ENCODE measurements at regions not wholly inside any gene's neighbourhood (a gene's known extent, or its start where the extent isn't known, plus 50 kb on each side); places are given as distances from the start of the nearest gene placed in this dataset.

DNA sequence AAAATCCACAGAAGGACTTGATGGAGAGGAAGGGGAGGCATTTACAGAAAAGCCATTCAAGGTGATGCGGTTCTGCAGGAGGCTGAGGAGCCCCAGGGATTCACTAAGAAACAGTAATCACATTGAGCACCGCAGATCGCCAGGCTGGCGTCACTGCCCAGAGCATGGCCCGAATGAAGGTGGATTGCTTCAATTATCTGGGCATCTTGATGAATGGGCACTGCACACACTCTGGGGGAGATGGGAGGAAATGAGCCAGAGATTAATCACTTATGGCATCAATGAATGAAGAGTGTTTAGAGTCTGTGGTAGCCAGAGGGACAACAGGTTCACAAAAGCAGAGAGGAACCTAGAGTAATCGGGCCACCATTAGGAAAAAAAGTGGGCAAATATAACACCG, 292.1 kb downstream of the ZEB1 start:
- Histone ChIP-seq H3K4me2 (ENCODE audit: low read length) (no peak overlapping the region), H3K4me3 (ENCODE audit: insufficient read depth, low read depth, low read length) (no peak overlapping the region), H2AFZ (ENCODE audit: low read depth, low read length) (no peak overlapping the region), H3K9me3 (ENCODE audit: insufficient read depth, low read depth, low read length) (no peaks in the 10 kb centered on the region), H3K79me2 (ENCODE audit: insufficient read depth, low read length) (no peaks in the 10 kb centered on the region), H3K4me1 (ENCODE audit: insufficient read depth, low read length) (no peaks in the 10 kb centered on the region), H4K20me1 (ENCODE audit: insufficient read depth, low read length) (no peaks in the 10 kb centered on the region), H3K27me3 (ENCODE audit: insufficient read depth, low read length) (no peaks in the 10 kb centered on the region), H3K27ac (ENCODE audit: low read depth, low read length) (no peak overlapping the region), H3K36me3 (ENCODE audit: insufficient read depth, low read length) (no peaks in the 10 kb centered on the region), H3K9ac (ENCODE audit: low read length) (no peak overlapping the region)
- FAIRE-seq (no peak), DNase-seq (ENCODE audit: low read depth) (no peak)
- Mint-ChIP-seq H3K27ac (ENCODE audit: unreplicated experiment) (no peak overlapping the region), H3K36me3 (ENCODE audit: low read depth, unreplicated experiment) (no peaks in the 10 kb centered on the region), H3K4me1 (ENCODE audit: low read depth, unreplicated experiment) (no peaks in the 10 kb centered on the region), H3K27me3 (ENCODE audit: low read depth, unreplicated experiment) (peaks cover 7% of the 10 kb centered on the region), H3K9me3 (ENCODE audit: unreplicated experiment) (peaks cover 9% of the 10 kb centered on the region), H3K4me3 (ENCODE audit: unreplicated experiment) (no peak overlapping the region)
- TF ChIP-seq CTCF (IDR thresholded peaks at IDR 0.05; ENCODE audit: insufficient read depth, low read depth, low read length) (no peak), EZH2 (IDR thresholded peaks at IDR 0.05; ENCODE audit: insufficient read depth, low read length) (no peak)

DNA sequence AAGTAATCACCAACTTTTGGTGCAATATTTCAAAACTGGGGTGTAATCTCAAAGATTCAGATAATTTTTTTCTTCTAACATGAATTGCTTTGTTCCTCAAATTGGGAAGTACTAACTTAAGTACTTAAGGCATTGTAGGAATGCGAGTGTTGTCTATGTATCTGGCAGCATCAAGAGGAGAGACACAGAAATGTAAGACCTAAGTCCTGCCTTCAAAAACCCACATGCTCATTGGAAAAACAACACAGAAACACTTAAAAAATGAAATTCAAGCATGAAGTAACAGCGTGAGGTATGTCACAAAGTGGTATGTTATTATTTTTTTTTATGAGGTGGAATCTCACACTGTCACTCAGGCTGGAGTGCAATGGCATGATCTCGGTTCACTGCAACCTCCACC, 288.5 kb downstream of the ZEB1 start:
- Mint-ChIP-seq H3K4me1 (ENCODE audit: low read depth, unreplicated experiment) (no peaks in the 10 kb centered on the region), H3K27me3 (ENCODE audit: low read depth, unreplicated experiment) (peaks cover 4% of the 10 kb centered on the region), H3K9me3 (ENCODE audit: unreplicated experiment) (peaks cover 5% of the 10 kb centered on the region), H3K27ac (ENCODE audit: unreplicated experiment) (no peak overlapping the region), H3K36me3 (ENCODE audit: low read depth, unreplicated experiment) (no peaks in the 10 kb centered on the region), H3K4me3 (ENCODE audit: unreplicated experiment) (no peak overlapping the region)
- no peak for FAIRE-seq
- TF ChIP-seq CTCF (IDR thresholded peaks at IDR 0.05; ENCODE audit: insufficient read depth, low read depth, low read length) (no peak), EZH2 (IDR thresholded peaks at IDR 0.05; ENCODE audit: insufficient read depth, low read length) (no peak)
- Histone ChIP-seq H3K4me3 (ENCODE audit: insufficient read depth, low read depth, low read length) (no peak overlapping the region), H4K20me1 (ENCODE audit: insufficient read depth, low read length) (no peaks in the 10 kb centered on the region), H3K4me1 (ENCODE audit: insufficient read depth, low read length) (peaks cover 6% of the 10 kb centered on the region), H3K27me3 (ENCODE audit: insufficient read depth, low read length) (no peaks in the 10 kb centered on the region), H3K36me3 (ENCODE audit: insufficient read depth, low read length) (no peaks in the 10 kb centered on the region), H3K4me2 (ENCODE audit: low read length) (no peak overlapping the region), H3K9me3 (ENCODE audit: insufficient read depth, low read depth, low read length) (no peaks in the 10 kb centered on the region), H3K9ac (ENCODE audit: low read length) (no peak overlapping the region), H2AFZ (ENCODE audit: low read depth, low read length) (no peak overlapping the region), H3K79me2 (ENCODE audit: insufficient read depth, low read length) (no peaks in the 10 kb centered on the region), H3K27ac (ENCODE audit: low read depth, low read length) (no peak overlapping the region)
- DNase-seq (ENCODE audit: low read depth): no peak

- DNase-seq (ENCODE audit: low read depth) (no peak), FAIRE-seq (no peak)
- no peaks in the 10 kb centered on the region for H4K20me1 ChIP-seq (ENCODE audit: insufficient read depth, low read length)
- TF ChIP-seq CTCF (IDR thresholded peaks at IDR 0.05; ENCODE audit: insufficient read depth, low read depth, low read length) (no peak), EZH2 (IDR thresholded peaks at IDR 0.05; ENCODE audit: insufficient read depth, low read length) (no peak)
- no peak overlapping the region for H2AFZ ChIP-seq (ENCODE audit: low read depth, low read length)
- H3K36me3 ChIP-seq (ENCODE audit: insufficient read depth, low read length): no peaks in the 10 kb centered on the region
- H3K9me3 Mint-ChIP-seq (ENCODE audit: unreplicated experiment): peaks cover 5% of the 10 kb centered on the region
- H3K4me1 Mint-ChIP-seq (ENCODE audit: low read depth, unreplicated experiment): no peaks in the 10 kb centered on the region
- no peak overlapping the region for H3K4me3 Mint-ChIP-seq (ENCODE audit: unreplicated experiment)
- peaks cover 2% of the 10 kb centered on the region for H3K27me3 Mint-ChIP-seq (ENCODE audit: low read depth, unreplicated experiment)
- no peak overlapping the region for H3K27ac Mint-ChIP-seq (ENCODE audit: unreplicated experiment)
- H3K4me2 ChIP-seq (ENCODE audit: low read length): no peak overlapping the region
- H3K4me1 ChIP-seq (ENCODE audit: insufficient read depth, low read length): peaks cover 6% of the 10 kb centered on the region
- no peak overlapping the region for H3K9ac ChIP-seq (ENCODE audit: low read length)
- H3K36me3 Mint-ChIP-seq (ENCODE audit: low read depth, unreplicated experiment): no peaks in the 10 kb centered on the region
- no peaks in the 10 kb centered on the region for H3K9me3 ChIP-seq (ENCODE audit: insufficient read depth, low read depth, low read length)
- no peaks in the 10 kb centered on the region for H3K79me2 ChIP-seq (ENCODE audit: insufficient read depth, low read length)
- no peaks in the 10 kb centered on the region for H3K27me3 ChIP-seq (ENCODE audit: insufficient read depth, low read length)
- no peak overlapping the region for H3K27ac ChIP-seq (ENCODE audit: low read depth, low read length)
- H3K4me3 ChIP-seq (ENCODE audit: insufficient read depth, low read depth, low read length): no peak overlapping the region
Observed at GRCh38 chr10:31606841-31607240, 287.8 kb downstream of the ZEB1 start.

Measured in astrocyte (in vitro differentiated cells and primary cell).